GM10248 (cell line): ENCODE measurements at regions not wholly inside any gene's neighbourhood (a gene's known extent, or its start where the extent isn't known, plus 50 kb on each side); places are given as distances from the start of the nearest gene placed in this dataset.

Experiments
- CTCF ChIA-PET: fragments of 300-600 bp; sonication (Branson Sonifier 250); formaldehyde crosslinking; extraction: SDS; loops from one replicate; lab custom pipeline; 2021; ENCODE audit warnings: antibody characterized with exemption; lab: Yijun Ruan, JAX
- POLR2A ChIA-PET: fragments of 350-650 bp; sonication (Branson Sonifier 250); formaldehyde crosslinking; extraction: SDS; loops from one replicate; lab custom pipeline; 2020; ENCODE audit warnings: antibody characterized with exemption; lab: Yijun Ruan, JAX
- DNase-seq: peaks from one replicate; pipeline ENCODE4 v3.0.0; 2012; ENCODE audit errors: extremely low spot score
- CTCF ChIP-seq: IDR thresholded peaks from 2 replicates; pipeline ENCODE4 v1.5.1; 2012; ENCODE audit warnings: mild to moderate bottlenecking, low read depth; ENCODE audit errors: extremely low read depth, missing control alignments, control extremely low read depth

GRCh38 chr15:46277451-46277850 lies 642.6 kb downstream of the SQOR start:
- TF ChIP-seq CTCF: no peak
- ChIA-PET CTCF (interaction anchor here (1.7 kb wide), 1 partner anchor 33 kb away, joined by 3 read pairs; no protein-coding TSS in a partner anchor), POLR2A (no interaction called here)
- DNase-seq: no peak

GRCh38 chr15:46278062-46278461 lies 643.2 kb downstream of the SQOR start:
- ChIA-PET POLR2A (no interaction called here), CTCF (interaction anchor here (1.0 to 1.7 kb wide), 2 partner anchors 11 to 33 kb away, joined by 3 read pairs; no protein-coding TSS in a partner anchor)
- TF ChIP-seq CTCF: no peak
- no peak for DNase-seq

GRCh38 chr15:46278486-46279090 lies 643.8 kb downstream of the SQOR start:
- no peak for TF ChIP-seq CTCF
- CTCF ChIA-PET: interaction anchor here (1.0 to 1.7 kb wide), 2 partner anchors 11 to 32 kb away, joined by 3 read pairs; no protein-coding TSS in a partner anchor
- POLR2A ChIA-PET: no interaction called here
- no peak for DNase-seq

- ChIA-PET CTCF (interaction anchor here (0.7 to 1.0 kb wide), 2 partner anchors 15 to 31 kb away, joined by 3 to 4 read pairs; no protein-coding TSS in a partner anchor), POLR2A (no interaction called here)
- DNase-seq: no peak
- TF ChIP-seq CTCF: no peak
Observed at GRCh38 chr15:46280762-46281542, 646.1 kb downstream of the SQOR start.

- no peak for DNase-seq
- CTCF ChIA-PET: interaction anchor here (1.6 to 1.8 kb wide), 2 partner anchors 15 to 18 kb away, joined by 5 to 11 read pairs; no protein-coding TSS in a partner anchor
- POLR2A ChIA-PET: no interaction called here
- no peak for TF ChIP-seq CTCF
Observed at GRCh38 chr15:46293550-46293949, 658.7 kb downstream of the SQOR start.

- CTCF ChIA-PET: interaction anchor here (0.8 kb wide), 1 partner anchor 14 kb away, joined by 3 read pairs; no protein-coding TSS in a partner anchor
- POLR2A ChIA-PET: no interaction called here
- no peak for DNase-seq
- no peak for TF ChIP-seq CTCF
Observed at GRCh38 chr15:46296002-46296401, 661.2 kb downstream of the SQOR start.
